HL-60/S4 treated with phorbol 12-myristate 13-acetate at 8.2 ng/mL for 4 days and 3 days (cell line): ENCODE measurements at regions not wholly inside any gene's neighbourhood (a gene's known extent, or its start where the extent isn't known, plus 50 kb on each side); places are given as distances from the start of the nearest gene placed in this dataset.
"Not testable (repeated sequence)": the region's sequence is repeated elsewhere in the genome, so short reads cannot be mapped to it uniquely, and the experiment has no call there.

Source experiments
- in situ Hi-C: fragments of 300-500 bp; cut with MboI; formaldehyde crosslinking; loops from 2 replicates; pipeline ENCODE4 v1.15.0; 2022; ENCODE audit warnings: low sequenced_read_pairs

DNA sequence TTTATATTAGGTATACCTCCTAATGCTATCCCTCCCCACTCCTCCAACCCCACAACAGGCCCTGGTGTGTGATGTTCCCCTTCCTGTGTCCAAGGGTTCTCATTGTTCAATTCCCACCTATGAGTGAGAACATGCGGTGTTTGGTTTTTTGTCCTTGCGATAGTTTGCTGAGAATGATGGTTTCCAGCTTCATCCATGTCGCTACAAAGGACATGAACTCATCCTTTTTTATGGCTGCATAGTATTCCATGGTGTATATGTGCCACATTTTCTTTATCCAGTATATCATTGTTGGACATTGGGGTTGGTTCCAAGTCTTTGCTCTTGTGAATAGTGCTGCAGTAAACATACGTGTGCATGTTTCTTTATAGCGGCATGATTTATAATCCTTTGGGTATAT lies 345.1 kb upstream of the FANCL start:
- in situ Hi-C loops, result not testable (repeated sequence)

DNA sequence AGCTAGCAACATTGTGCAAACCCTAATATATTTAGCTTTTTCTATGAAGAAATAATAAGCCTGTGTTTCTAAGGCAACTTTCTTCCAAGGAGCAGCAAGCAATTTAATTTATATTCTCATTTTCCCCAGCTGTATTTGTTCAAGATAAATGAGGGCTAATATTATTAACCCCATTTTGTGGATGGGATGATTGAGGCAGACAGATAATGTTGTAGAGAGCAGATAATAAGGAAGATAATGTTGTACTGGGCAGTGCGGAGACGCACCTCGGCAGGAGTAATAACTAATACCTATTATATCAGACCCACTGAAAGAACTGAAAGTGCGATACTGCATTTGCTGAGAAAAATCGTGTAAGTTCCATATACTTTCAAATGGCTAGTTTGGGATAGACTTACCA lies 344.1 kb upstream of the FANCL start:
- in situ Hi-C loops, result no loop called here

GRCh38 chr2:58584606-58585118 lies 343.5 kb upstream of the FANCL start:
- in situ Hi-C loops, result no loop called here

GRCh38 chr2:58578276-58578675 lies 337.2 kb upstream of the FANCL start:
- in situ Hi-C loops, result no loop called here

DNA sequence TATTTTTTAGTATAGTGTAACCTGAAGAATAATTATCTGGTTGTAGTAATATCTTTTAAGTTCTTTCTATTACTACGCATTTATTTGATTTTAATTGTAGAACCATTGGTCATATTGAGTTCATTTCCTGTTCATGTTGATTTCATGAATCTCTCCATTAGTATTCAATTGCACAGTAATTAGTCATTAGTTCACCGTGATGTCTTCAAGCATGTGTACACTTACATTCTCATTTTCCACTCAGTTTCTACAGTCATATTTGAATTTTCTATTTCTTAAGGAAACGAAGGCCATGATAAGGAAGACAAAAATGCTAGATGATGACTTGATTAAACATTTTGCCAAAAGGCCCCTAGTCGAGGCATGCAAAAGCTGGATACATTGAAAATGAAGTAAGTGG lies 333.7 kb upstream of the FANCL start:
- in situ Hi-C loops, result no loop called here

DNA sequence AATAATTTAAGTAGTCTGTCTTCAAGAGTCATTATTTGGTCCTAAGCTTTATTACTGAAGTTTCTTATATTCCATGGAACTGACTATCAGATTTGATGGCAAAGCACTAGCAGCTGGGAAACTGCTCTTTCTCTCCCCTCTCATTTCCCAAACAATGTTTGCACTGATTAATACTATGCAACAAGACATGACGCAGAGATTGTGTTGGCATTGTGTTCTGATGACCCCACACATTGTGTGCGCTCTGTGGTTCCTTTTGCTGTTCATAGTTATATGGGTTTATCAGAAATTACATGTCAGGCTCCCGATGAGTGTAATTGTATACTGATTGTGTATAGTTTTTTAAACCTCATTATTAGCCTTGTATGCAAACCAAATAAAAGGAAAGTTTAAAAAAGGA lies 331.6 kb upstream of the FANCL start:
- in situ Hi-C loops, result no loop called here

DNA sequence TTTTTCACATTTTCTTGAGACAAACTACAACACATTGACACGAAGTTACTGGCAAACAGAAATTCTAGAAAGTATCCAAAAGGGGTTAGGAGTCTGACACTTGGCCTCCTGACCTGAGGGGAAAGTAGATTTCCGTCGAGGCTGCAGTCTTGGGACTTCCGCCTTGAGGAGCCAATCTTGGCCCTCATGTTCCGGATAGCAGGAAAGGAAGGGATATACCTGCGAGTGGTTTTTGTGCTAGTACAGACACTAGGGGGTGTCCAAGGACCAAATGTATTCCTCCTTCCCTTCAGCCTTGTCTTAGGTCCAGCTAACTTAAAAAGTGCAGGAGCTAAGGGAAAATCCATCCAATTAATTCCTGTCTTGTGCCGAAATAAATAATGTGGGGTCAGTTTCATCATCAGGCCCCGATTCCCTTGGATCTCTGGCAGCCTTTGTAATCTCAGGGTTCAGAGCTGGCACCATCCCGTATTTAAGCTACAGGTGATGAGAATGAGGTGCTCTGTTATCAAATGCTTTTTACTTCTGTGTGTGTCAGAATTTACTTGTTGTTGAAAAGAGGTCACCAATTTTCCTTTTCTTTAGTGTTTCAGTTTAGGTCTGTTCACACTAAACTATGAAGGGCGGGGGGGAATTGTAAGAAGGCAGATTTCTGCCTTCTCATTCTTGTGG lies 330.2 kb upstream of the FANCL start:
- in situ Hi-C loops, result no loop called here

DNA sequence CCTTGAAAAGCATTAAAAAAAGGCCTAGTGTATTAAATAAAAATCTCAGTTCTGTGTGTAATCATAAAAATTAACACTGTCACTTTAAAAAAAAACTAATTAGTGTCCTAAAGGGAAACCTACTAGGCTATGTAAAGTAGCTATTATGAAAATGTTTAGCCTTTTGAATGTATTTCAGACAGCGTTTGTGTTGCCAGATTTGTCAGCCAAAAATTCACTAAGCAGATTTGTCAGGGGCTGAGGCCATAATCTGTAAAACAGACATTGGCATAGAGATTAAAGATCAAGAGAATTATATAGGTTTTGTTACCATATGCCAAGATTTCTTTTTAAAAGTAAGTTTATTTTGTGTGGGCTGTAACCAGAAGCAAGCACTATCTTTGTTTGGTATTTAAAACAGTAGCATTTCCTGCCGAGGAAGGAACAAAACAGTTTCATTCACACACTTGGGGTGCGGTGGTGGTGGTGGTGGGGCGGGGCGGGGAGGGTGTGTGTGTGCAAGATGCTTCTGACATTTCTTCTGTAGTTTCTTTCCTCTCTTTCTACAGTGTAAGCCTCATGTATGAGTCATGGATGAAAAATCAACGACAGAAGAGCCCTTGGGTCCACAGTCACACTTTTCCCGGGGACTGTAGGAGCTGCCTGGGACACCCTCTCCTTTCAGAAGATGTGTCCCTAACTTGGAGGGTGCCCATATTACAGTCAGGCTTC lies 328.5 kb upstream of the FANCL start:
- in situ Hi-C loops, result no loop called here

- in situ Hi-C loops, result no loop called here
Observed at GRCh38 chr2:58568901-58569300, 327.8 kb upstream of the FANCL start.

- in situ Hi-C loops, result no loop called here
Observed at GRCh38 chr2:58562276-58562675, 321.2 kb upstream of the FANCL start.

DNA sequence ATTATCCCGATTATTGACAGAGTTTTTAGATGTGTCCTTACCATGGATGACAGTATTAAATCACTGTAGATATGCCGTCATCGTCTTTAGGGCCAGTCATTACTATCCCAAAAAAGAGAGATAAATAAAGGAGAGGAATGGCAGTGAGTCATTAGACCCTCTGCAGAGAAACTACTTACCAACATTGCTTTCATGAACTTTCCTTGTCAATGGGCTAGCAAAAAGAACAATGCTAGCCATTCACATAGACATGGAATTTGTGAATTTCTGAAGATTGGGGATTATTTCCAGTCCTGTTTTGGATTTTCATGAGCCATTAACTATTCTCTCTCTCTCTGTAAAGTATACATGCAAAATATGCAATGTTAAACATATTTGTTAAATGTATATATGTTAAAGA lies 319.4 kb upstream of the FANCL start:
- in situ Hi-C loops, result no loop called here

GRCh38 chr2:58558881-58559280 lies 317.8 kb upstream of the FANCL start:
- in situ Hi-C loops, result no loop called here

- in situ Hi-C loops, result no loop called here
Observed at GRCh38 chr2:58557176-58557575, 316.1 kb upstream of the FANCL start.

- in situ Hi-C loops, result no loop called here
Observed at GRCh38 chr2:58553937-58554336, 312.8 kb upstream of the FANCL start.

GRCh38 chr2:58553522-58553921 lies 312.4 kb upstream of the FANCL start:
- in situ Hi-C loops, result no loop called here

DNA sequence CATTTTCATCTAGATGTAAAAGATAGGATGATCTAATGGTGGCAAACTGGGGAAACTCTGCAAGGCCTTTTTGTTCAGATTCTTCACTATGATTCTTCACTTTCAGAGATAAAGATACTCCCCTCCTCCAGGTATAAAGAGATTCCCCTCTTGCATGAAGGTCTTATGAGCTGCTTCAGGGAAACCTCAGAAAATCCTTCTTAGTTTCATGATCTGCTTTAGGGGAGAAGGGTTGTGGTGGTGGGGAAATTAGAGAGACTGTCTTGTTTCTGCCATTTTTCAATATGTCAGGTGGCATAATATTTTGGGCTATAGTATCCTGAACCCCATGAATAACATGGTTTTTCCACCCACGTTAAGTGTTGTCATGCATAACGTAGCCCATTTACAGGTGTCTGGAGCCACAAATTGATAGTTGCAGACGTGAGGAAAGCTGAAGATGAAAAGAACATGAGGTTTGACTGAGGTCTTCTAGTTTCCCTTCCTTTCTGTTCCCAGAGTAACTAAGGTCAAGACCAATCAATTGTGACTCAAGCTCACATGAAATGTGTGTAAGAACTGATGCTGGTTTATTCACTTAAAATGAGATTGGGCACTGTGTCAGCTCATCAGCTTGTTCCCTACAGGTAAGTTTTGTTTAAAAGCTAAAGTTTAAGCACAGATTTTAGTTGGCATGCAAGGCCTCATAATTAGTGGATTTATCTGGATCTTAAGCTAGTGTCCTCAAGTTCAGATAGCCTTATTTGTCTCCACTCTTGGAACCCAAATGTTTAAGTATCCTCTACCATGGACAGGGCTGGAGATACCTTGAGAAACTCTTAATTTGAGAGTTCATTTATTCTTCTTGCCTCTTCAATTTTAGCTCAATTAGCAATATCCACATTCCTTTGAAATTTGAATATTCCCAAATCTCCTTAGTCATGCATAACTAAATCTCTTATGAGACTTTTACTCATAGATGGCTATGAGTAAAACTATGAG lies 304.5 kb upstream of the FANCL start:
- in situ Hi-C loops, result no loop called here

DNA sequence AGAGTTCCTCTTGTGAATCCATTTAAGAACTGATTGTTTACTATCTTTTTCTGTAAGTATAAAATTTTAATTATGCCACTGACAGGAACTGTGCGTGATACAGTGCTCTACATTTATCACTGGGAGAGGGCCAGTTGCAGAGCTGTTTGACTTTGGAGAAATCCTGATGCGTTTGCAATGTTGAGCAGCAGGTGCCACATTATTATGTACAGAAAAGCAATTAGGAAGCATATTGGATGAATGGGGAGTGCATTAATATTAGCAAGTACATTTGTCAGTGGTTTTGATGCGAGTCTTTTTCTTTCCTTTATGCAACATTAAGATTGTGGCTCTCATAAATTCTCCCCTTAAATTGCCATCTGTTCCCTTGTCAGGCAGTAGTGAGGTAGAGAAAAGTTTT lies 302.3 kb upstream of the FANCL start:
- in situ Hi-C loops, result no loop called here

DNA sequence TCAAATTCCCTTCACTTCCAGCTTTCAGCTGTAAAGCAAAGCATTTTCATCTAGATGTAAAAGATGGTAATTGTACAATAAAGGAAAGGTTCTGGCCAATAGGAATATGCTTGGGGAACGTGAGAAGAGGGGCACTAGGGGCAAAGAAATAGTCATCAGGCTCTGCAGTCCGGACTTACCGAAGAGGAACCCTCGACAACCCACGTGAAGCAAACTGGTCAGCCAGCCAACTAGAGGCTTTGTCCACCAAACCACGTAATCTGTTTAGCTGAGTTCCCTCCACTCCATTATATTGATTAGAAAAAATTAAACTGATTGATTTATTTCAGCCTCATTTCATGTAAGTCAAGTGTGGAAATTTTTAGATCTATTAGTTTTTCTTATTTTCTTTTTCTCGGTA lies 300.4 kb upstream of the FANCL start:
- in situ Hi-C loops, result no loop called here

GRCh38 chr2:58540681-58541080 lies 299.6 kb upstream of the FANCL start:
- in situ Hi-C loops, result no loop called here

DNA sequence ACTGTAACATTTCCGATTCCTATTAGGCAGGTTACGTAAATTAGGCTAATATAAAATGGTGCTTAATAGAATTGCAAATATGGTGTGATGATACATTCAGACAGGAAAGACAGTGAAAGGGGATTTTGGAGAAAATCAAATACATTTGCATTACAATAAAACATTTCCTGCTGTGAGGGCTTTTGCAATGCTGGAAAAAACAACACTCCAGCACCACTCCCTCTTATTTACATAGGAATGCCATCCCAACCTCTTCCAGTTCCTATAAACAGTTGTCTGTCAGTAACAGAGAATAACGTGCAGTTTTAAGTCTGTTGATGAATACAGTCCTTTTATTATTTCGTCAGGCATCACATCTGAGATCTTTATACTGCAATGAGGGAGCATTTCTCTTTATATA lies 298.8 kb upstream of the FANCL start:
- in situ Hi-C loops, result no loop called here

DNA sequence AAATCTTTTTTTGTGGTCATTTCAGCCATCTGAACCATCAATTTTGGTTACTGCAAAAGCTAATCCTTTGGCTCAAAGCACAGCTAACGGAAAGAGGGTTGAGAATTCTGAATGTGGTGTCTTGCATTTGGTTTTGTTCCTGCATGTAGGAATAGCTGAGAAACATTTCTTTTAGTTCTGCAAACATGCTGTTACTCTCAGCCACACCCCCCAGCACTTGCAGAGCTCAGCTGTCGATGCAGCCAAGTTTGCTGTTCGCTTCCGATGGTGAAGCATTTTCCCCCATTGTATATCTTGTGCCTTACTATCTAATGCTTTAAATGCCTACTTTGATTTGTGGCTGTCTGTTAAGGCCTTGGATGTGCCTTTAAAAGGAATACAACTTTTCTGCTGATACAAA lies 294.9 kb upstream of the FANCL start:
- in situ Hi-C loops, result no loop called here
